Left kidney (tissue), 1 donor: ENCODE measurements at regions not wholly inside any gene's neighbourhood (a gene's known extent, or its start where the extent isn't known, plus 50 kb on each side); places are given as distances from the start of the nearest gene placed in this dataset.
"Not testable (repeated sequence)": the region's sequence is repeated elsewhere in the genome, so short reads cannot be mapped to it uniquely, and the experiment has no call there.

ENCODE experiments used
- DNase-seq: peaks from one replicate; pipeline ENCODE4 v3.0.0-alpha.2; 2013

DNA sequence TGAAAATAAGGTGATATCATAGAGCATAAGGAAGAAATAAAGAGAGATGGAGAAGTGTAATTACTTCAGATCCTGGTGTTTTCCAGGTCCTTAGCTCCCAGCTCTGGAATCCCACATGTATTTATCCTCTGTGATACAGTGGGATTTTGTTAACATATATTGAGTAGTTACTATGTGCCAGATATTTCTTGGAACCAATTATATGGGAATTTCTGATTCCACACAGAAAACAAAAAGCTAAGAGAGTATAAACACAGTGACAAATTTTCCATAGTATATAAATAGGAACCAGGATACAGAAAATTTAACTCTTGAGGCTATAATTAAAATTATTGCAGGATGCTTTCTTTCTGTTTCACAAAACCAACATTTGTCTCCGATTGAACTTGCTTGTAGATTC is 1067.5 kb downstream of the PCDH7 start:
- no peak for DNase-seq

DNA sequence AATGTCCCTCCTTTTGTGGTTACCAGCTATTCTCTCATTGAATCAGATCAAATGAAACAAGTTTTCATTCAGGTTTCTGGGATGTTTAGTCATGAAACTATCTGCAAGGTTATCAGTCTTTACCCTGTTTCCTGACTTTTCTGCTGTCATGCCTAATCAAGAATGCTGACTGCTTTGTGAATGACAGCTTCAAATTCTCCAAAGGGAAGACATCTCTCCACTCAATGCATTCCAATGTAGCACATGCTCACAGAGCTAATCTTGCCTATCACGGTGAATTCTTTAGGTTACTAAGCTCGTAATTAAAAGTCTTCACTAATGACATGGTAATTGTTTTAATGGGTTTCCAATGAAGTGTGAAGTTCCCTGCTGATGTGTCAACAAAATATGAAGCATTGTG is 1068.5 kb downstream of the PCDH7 start:
- DNase-seq = no peak

DNA sequence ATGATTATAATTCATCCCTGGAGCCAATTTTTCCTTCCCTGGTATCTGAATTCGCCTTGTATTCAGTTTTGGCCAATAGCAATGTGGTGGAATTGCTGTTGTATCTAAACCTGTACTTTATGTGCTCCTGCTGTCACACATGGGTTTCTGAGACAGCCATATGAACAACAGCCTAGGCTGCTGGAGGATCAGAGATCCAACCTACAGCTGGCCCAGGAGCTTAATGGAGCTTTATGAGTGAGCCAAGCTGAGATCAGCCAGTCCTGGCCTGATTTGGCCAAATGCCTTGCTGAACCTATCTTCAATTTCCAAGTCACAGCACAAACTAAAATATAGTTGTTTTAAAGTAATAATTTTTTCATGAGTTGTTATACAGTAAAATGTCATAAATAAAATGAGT is 1071.5 kb downstream of the PCDH7 start:
- no peak for DNase-seq

DNA sequence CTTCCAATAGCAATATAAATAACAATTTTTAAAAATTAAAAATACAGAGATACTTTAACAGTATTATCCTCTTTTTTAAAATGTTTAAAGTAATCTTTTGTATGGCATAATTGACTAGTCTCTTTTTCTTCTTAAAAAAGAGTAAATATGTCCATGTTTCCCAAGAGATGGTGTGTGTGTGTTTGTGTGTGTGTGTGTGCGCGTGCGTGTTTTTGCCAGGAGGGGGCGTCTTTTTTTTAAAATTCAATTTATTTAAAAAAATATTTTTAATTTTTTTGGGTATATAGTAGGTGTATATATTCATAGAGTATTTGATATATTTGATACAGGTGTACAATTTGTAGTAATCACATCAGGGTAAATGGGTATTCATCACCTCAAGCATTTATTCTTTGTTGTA is 1073.7 kb downstream of the PCDH7 start:
- no peak for DNase-seq

DNA sequence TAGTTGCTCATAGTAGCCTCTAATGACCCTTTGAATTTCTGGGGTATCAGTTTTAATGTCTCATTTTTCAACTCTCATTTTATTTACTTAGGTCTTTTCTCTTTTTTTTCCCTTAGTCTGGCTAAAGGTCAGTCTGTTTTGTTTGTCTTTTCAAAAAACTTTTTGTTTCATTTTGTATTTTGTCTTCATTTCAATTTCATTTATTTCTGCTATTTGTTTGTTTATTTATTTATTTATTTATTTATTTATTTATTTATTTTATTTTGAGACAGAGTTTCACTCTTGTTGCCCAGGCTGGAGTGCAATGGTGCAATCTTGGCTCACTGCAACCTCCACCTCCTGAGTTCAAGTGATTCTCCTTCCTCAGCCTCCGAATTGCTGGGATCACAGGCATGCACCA is 1076.9 kb downstream of the PCDH7 start:
- not testable (repeated sequence) for DNase-seq

DNA sequence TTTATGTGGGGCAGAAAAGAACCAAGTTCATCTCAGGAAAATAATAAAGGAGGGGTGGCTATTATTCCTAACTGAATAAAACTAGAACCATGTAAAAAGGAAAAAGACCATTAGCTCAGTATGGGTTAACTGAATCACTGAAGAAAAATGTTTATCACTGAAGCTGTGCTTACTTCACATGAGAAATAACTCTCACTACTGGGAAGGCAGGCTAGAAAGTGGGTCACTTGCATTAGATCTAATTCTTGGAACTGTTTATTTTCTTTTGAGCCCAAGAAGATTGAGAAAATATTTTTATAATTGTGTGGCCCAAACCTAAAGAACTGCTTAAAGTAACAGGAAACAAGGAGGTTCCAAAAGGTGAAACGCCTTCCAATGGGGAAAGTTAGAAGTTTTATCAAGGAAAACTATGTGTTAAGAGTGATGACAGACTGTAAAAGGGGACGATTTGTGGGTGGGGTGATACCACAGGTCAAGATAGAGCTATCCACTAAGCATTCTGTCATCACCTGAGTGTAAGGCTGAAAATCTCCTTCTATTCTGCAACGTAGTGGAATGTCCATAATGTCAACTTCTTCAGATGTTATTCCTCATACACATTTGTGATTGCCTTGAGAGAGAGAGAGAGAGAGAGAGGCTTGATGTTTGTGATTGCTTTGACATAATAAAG is 1083.5 kb downstream of the PCDH7 start:
- DNase-seq = no peak

DNA sequence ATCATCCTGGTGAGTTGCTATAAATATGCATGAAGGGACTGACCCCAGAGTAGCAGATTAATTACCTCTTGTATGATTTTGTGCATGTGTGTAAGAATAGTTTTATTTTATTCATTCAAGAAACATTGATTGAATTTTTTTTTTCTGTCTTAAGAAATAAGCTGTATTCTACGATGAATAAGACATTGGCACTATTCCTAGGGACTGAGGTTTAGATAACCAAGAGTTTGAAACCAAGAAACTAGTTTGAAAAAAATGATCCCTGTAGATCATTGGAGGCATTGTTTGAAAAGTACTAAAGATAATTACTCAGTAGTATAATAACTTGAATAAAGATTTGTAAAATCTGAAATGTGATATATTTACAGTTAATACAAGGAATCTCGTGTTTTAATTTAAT is 1086.9 kb downstream of the PCDH7 start:
- DNase-seq = no peak

DNA sequence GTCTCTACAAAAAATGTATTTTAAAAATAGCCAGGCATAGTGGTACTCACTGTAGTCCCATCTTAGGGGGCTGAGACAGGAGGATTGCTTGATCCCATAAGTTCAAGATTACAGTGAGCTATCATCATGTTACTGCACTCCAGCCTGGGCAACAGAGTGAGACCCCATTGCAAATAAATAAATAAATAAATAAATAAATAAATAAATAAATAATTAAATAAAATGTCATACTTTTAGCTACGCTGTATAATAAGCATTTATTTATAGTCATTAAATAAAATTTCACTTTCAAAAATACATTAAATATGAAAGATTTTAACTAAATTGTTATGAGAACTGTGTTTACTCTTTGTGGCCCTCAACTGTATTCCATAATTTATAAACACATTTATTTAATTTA is 1124.2 kb downstream of the PCDH7 start:
- DNase-seq = no peak

DNA sequence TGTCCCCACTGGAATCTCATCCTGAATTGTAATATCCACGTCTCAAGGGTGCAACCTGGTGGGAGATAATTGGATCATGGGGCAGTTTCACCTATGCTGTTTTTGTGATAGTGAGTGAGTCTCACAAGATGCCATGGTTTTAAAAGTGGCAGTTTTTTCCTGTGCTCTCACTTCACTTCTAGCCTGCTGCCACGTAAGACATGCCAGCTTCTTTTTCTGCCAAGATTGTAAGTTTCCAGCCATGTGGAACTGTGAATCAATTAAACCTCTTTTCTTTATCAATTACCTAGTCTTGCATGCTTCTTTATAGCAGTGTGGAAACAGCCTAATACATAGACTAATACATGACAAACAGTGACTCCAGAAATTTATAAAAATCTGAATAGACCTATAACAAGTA is 1131.8 kb downstream of the PCDH7 start:
- DNase-seq = no peak

DNA sequence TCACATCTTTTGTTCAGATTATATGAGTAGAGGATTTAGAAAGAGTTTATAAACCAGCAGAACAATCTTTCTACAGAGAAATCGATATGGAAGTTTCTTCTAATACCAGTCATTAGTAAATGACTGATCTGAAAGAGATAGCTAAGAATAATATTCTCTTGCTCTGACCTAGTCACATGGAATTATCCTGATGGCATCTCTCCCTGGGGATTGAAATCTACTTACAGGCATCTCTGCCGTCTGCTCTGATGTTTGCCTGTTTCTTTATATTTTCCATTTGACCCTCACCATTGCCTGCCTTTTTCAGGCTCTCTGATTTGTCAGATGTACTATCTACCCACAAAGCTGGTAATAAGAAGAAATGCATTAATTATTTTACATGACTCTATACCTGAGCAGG is 1157.3 kb downstream of the PCDH7 start:
- DNase-seq = no peak

DNA sequence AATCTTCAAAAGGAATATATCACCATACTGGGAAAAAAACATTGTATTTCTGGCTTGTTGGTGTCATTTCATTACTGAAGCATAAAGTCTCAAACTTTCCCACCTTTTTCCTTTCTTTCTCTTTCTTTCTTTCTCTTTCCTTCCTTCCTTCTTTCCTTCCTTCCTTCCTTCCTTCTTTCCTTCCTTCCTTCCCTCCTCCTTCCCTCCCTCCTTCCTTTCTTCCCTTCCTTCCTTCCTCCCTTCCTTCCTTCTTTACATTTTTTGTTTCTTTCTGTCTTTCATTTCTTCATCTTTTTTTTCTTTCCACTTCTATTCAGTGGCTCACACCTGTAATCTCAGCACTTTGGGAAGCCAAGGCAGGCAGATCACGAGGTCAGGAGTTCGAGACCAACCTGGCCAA is 1160.7 kb downstream of the PCDH7 start:
- not testable (repeated sequence) for DNase-seq

DNA sequence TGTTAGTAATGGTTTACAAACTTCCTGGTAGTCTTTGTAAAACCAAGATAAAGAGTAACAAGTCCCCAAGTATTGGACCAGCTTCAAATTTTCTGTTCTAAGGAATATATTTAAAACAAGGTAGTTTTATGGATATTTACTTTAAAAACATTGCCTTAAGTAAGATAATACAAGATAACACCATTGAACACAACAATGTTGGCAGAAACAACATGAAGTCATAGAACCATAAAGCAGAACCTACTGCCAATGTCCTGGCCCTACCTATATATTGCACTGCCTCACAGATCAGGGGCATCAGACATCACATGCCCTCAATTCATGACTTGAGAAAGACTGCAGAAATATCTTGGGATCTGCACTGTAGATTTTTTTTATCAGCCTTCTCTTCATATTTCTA is 1176.2 kb downstream of the PCDH7 start:
- no peak for DNase-seq

DNA sequence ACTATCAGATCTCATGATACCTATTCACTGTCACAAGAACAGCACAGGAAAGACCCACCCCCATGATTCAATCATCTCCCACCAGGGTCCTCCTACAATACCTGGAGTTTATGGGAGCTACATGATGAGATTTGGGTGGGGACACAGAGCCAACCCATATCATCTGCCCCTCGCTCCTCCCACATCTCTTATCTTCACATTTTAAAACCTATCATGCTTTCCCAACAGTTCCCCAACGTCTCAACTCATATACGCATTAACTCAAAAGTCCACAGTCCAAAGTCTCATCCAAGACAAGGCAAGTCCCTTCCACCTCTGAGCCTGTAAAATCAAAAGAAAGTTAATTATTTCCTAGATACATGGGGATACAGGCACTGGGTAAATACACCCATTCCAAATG is 1185.2 kb downstream of the PCDH7 start:
- no peak for DNase-seq

DNA sequence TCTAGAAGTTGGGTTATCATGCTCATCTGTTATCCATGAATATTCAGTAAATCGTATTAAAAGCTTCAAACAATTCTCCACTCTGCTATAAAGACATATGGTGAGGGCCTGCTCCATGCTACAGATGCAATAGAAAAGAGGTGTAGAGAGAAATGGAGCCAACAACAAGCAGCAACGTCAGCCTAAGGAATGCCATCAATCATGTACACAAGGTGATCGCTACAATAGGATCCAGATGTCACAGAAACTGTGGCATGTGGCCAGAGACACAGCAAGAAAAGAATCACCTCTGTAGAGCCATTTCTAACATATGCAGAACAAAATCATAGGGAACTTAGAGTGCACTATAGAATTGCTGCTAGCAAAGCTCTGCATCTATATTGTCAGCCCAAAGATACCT is 1188.1 kb downstream of the PCDH7 start:
- no peak for DNase-seq

DNA sequence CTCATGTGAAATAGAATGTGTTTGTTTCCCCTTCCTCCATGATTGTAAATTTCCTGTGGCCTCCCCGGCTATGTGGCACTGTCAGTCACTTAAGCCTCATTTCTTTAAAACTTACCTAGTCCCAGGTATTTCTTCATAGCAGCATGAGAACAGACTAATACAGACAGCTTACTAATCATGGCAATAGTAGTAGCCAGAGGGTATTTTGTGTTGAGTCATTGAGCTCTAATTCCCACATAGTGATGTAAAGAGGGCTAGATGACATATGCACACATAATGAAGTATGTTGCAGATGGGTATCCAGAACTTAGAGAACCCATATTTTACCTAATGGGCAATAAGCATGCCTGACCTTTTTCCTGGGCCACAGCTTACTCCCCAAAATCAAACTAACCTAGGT is 1197.2 kb downstream of the PCDH7 start:
- DNase-seq = no peak

DNA sequence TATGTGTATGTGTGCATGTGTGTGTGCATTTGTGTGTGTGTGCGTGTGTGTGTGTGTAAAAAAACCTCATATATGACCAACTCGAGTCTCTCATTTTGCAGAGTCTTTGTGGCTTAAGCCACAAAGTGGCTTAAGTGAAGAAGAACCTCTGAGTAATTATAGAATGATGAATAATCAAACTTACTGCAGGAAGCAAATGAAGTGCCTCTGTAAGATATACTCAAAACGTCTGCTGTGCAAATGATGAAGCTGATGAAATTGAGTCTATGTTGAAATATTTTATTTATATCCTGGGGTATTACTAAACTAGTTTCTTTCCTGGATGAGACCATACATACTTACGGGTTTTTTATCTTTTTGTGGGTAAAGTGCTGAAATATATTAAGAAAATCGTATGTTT is 1198.7 kb downstream of the PCDH7 start:
- no peak for DNase-seq

DNA sequence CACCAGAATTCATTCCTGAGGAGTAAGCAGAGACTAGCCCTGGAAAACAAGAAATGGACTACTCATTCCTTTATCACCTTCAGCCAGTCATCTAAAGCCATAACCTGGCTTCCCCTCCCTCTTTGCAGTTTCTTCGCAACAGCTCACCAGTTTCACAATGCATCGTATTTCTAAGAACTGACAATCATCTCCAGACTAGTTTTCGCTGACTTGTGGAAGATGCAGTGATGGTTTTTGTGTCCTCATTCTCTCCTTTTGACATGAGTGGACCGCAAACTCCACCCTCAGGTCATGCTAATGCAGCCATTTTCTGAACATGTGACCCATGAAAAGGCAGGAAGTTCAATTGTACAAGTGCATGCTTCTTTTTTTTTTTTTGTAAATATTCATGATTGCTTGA is 1203.5 kb downstream of the PCDH7 start:
- DNase-seq = no peak

DNA sequence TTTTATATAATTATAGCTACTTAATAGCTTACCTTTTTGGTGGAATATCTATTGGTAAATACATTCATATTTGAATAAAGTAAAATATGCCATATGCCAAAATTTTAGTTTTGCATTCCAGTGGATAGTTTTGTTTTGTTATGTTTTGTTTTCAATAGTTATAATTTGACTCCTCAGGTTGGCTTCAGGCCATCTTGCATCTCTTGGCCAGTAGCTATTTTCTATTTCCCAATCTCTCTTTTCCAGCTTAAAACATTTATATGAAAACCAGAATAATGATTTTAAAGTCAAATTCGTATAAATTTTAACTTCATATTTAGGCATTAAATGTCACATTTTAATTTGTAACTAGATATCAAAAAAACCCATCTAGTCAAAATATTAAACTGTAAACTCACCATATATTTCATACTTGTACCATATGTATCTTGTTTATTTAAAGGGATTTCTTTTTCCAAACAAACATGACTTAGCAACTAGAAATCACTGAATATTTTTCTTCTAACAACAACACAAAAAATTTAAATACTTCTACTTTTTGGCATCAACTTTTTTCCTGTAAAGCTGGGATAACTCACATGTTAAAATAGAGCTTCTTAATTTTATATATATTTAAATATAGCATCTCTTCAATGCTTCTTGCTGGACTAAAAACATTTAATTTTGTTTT is 1209.6 kb downstream of the PCDH7 start:
- no peak for DNase-seq

DNA sequence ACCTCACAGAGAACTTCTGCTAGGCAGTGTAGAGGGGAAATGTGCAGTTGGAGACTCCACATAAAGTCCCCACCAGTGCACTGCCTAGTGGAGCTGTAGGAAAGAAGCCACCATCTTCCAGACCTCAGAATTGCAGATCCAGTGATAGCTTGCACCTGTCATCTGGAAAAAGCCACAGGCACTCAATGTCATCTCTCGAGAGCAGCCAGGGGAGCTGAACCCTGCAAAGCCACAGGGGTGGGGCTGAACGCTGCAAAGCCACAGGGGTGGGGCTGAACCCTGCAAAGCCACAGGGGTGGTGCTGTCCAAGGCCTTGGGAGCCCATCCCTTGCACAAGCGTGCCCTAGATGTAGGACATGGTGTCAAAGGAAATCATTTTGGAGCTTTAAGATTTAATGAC is 1226.3 kb downstream of the PCDH7 start:
- no peak for DNase-seq

DNA sequence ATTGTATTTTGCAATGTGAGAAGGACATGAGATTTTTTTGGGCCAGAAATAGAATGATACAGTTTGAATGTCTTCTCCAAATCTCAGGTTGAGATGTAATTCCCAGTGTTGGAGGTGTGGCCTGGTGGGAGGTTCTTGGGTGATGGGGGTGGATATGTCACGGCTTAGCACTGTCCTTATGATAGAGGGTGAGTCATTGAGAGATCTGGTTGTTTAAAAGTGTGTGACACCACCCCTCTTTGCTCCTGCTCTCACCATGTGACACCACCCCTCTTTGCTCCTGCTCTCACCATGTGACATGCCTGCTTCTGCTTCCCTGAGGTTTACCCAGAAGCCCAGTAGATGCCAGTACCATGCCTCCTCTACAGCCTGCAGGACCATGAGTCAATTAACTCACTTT is 1226.9 kb downstream of the PCDH7 start:
- no peak for DNase-seq

DNA sequence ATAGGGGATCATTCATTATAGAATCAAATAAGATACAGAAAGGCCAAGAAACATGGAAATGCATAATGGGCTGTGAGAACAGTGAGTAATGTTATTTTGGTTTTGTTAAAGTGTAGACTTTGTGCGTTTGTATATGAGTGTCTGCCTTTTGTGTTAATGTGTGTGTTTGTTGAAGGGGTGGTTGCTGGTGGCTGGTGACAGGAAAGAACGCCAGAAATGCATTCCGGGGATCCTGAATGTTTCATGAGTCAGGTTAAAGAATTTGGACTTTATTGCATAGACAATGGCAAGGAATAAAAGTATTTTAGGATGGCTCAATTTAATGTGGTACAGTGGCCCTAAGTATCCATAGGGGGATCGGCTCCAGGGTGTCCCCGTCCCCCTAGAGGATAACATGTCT is 1228.9 kb downstream of the PCDH7 start:
- no peak for DNase-seq

DNA sequence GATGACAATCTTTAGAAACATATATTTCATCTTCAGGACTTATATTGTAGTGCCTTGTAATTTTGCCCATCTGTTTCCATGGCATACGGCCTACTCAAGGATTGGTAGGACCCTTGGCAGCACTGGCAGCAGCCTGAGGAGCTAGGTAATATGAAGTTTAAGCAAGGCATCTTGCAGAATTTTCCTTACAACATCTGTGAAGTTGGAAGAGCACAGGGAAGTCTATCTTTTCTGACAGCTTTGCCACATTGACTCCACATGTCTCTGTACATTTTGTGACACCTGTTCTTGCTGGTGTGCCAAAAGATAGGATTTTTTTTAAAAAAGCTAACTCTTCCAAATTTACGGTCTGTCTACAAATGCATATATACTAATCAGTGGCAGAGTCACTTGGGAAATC is 1235.2 kb downstream of the PCDH7 start:
- no peak for DNase-seq

DNA sequence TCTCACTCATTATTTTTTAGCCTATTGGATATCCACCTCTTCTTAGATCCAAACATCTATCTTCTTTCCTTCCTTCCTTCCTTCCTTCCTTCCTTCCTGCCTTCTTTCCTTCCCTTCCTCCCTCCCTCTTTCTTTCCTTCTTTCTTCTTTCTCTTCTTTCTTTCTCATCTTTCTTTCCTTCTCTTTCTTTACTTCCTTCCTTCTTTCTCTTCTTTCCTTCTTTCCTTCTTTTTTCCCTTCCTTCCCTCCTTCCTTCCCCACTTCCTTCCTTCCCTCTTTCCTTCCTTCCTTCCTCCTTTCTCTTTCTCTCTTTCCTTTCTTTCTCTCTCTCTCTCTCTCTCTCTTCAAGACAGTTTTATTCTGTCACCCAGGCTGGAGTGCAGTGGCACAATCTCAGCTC is 1239.8 kb downstream of the PCDH7 start:
- DNase-seq = no peak

DNA sequence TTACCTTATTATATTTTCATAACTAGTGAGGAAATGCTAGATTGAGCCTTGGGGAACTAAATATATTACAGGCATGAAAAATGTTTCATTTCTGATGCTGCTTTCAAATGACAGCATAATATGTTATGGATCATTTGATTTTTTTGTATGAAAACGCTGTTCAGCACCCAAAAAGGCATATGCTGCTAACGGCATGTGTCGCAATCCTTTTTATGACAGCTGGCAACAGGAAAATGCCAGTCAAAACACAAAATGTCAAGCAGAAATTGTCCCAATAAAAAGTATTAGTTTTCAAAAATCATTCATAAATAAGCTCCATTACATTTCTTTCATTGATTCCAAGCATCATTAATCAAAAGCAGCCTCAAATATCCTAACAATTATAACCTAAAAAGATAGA is 1244.5 kb downstream of the PCDH7 start:
- no peak for DNase-seq

DNA sequence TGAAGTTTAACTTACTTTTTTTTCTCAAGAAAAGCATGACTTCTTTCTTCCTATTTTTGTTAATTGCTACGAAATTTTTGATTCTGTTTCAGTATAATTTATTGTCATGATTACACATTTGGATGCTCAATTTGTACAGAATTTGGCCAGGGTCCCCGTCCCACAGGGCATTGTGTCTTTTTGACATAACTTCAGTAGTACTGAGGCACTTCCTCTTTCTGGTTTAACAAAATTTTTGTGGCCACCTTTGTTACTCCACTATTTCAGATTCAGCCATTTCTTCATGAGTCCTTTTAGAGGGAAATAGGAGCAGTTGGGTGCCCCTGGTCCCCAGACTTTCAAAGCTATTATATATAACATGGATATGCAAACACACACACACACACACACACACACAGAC is 1248.7 kb downstream of the PCDH7 start:
- no peak for DNase-seq
